ENCODE measurements at regions not wholly inside any gene's neighbourhood (a gene's known extent, or its start where the extent isn't known, plus 50 kb on each side); places are given as distances from the start of the nearest gene placed in this dataset.

DNA sequence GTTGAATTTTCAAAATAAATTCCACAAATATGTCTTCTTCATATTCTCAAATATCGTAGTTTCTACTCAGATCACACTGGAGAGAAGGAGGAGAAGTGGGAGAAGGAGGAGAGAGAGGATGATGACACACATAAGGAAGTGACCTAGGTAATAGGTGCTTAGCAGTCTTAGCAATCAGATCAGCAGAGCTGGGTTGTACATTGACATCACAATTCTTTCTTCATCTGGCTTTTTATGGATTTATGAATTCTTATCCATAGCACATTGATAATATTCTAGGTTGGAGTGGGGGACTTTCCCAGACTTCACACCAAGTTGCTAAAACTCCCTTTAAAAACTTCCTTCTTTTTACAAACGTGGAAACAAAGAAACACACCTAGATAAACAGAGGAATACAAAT lies 86.9 kb downstream of the FGF9 start:
- Mint-ChIP-seq H3K4me1 (no peaks in the 10 kb centered on the region), H3K27me3 (peaks cover 3% of the 10 kb centered on the region), H3K27ac (no peak overlapping the region), H3K36me3 (ENCODE audit: low read depth) (no peaks in the 10 kb centered on the region), H3K9me3 (no peaks in the 10 kb centered on the region), H3K4me3 (no peak overlapping the region)
- ATAC-seq (ENCODE audit: low read depth), result no peak
- intact Hi-C loops (cut with micrococcal nuclease), result no loop called here
- DNase-seq, result no peak
- ChIA-PET POLR2A (no interaction called here), CTCF (no interaction called here)
- TF ChIP-seq, protein P1, sequence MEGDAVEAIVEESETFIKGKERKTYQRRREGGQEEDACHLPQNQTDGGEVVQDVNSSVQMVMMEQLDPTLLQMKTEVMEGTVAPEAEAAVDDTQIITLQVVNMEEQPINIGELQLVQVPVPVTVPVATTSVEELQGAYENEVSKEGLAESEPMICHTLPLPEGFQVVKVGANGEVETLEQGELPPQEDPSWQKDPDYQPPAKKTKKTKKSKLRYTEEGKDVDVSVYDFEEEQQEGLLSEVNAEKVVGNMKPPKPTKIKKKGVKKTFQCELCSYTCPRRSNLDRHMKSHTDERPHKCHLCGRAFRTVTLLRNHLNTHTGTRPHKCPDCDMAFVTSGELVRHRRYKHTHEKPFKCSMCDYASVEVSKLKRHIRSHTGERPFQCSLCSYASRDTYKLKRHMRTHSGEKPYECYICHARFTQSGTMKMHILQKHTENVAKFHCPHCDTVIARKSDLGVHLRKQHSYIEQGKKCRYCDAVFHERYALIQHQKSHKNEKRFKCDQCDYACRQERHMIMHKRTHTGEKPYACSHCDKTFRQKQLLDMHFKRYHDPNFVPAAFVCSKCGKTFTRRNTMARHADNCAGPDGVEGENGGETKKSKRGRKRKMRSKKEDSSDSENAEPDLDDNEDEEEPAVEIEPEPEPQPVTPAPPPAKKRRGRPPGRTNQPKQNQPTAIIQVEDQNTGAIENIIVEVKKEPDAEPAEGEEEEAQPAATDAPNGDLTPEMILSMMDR (IDR thresholded peaks at IDR 0.05), result no peak

DNA sequence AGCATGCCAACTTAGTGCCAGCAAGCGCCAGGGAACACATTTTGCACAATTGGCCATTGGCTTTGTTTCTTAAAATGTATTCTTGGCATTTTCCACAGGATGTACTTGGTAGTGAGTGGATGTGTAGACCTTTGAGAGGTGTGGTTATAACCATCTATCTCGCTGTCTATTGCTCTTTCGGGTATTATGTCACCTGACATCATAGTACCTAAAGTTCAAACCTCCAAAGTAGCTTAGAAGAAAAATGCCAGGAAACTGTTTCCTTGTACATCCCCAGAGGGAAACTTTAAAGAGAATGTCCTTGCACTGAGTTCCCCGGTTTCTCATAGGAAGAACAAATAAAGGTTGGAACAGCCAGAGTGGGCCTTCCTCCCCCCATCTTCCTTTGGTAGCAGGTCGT lies 87.6 kb downstream of the FGF9 start:
- ChIA-PET CTCF (no interaction called here), POLR2A (no interaction called here)
- Mint-ChIP-seq H3K4me1 (no peaks in the 10 kb centered on the region), H3K9me3 (no peaks in the 10 kb centered on the region), H3K4me3 (no peak overlapping the region), H3K36me3 (ENCODE audit: low read depth) (no peaks in the 10 kb centered on the region), H3K27me3 (peaks cover 3% of the 10 kb centered on the region), H3K27ac (no peak overlapping the region)
- intact Hi-C loops (cut with micrococcal nuclease), result no loop called here
- ATAC-seq (ENCODE audit: low read depth) (no peak), DNase-seq (no peak)
- TF ChIP-seq, protein P1 (IDR thresholded peaks at IDR 0.05), result no peak

- Mint-ChIP-seq H3K36me3 (ENCODE audit: low read depth) (no peaks in the 10 kb centered on the region), H3K4me1 (no peaks in the 10 kb centered on the region), H3K27me3 (peaks cover 3% of the 10 kb centered on the region), H3K4me3 (no peak overlapping the region), H3K9me3 (no peaks in the 10 kb centered on the region), H3K27ac (no peak overlapping the region)
- POLR2A ChIA-PET, result no interaction called here
- CTCF ChIA-PET, result no interaction called here
- no peak for ATAC-seq (ENCODE audit: low read depth)
- TF ChIP-seq, protein P1 (IDR thresholded peaks at IDR 0.05), result no peak
- intact Hi-C loops (cut with micrococcal nuclease), result no loop called here
- DNase-seq, result no peak
Measured at GRCh38 chr13:21759463-21759862, 88.6 kb downstream of the FGF9 start.

GRCh38 chr13:21759911-21760310 lies 89.0 kb downstream of the FGF9 start:
- CTCF ChIA-PET, result no interaction called here
- ATAC-seq (ENCODE audit: low read depth), result no peak
- Mint-ChIP-seq H3K27ac (no peak overlapping the region), H3K36me3 (ENCODE audit: low read depth) (no peaks in the 10 kb centered on the region), H3K27me3 (peaks cover 3% of the 10 kb centered on the region), H3K4me1 (no peaks in the 10 kb centered on the region), H3K9me3 (no peaks in the 10 kb centered on the region), H3K4me3 (no peak overlapping the region)
- POLR2A ChIA-PET, result no interaction called here
- TF ChIP-seq, protein P1 (IDR thresholded peaks at IDR 0.05), result no peak
- DNase-seq, result no peak
- intact Hi-C loops (cut with micrococcal nuclease), result no loop called here

- POLR2A ChIA-PET, result no interaction called here
- intact Hi-C loops (cut with micrococcal nuclease), result no loop called here
Measured at GRCh38 chr13:21761770-21762169, 90.9 kb downstream of the FGF9 start.

More at GRCh38 chr13:21761770-21762169, 90.9 kb downstream of the FGF9 start:
- Mint-ChIP-seq H3K4me1 (no peaks in the 10 kb centered on the region), H3K4me3 (no peak overlapping the region), H3K27ac (no peak overlapping the region), H3K9me3 (no peaks in the 10 kb centered on the region), H3K27me3 (no peaks in the 10 kb centered on the region), H3K36me3 (ENCODE audit: low read depth) (no peaks in the 10 kb centered on the region)
- CTCF ChIA-PET, result no interaction called here
- no peak for DNase-seq
- TF ChIP-seq, protein P1 (IDR thresholded peaks at IDR 0.05), result no peak
- no peak for ATAC-seq (ENCODE audit: low read depth)
